ENCODE measurements at regions not wholly inside any gene's neighbourhood (a gene's known extent, or its start where the extent isn't known, plus 50 kb on each side); places are given as distances from the start of the nearest gene placed in this dataset.

GRCh38 chr6:30009113-30009512, 52.0 kb upstream of the POLR1H start:
- H3K4me2 ChIP-seq (ENCODE audit: control insufficient read depth, insufficient read depth), result no peak overlapping the region
- RAD21 ChIA-PET (ENCODE audit: unreplicated experiment), result no interaction called here
- no peaks in the 10 kb centered on the region for H3K9me3 ChIP-seq (replicated peaks; ENCODE audit: control insufficient read depth, insufficient read depth, low read length)
- DNase-seq (ENCODE audit: low read depth, low spot score) (no peak), ATAC-seq (no peak), FAIRE-seq (no peak)
- no peak overlapping the region for H3K4me3 ChIP-seq
- POLR2A ChIA-PET, result no interaction called here
- BruUV-seq (replicated peaks), result no TSS peak
- no peaks in the 10 kb centered on the region for H3K4me1 ChIP-seq (ENCODE audit: control insufficient read depth, insufficient read depth, low read length)
- in situ Hi-C loops (cut with MboI), result loop anchor here (5.0 kb wide), 1 partner anchor 162 kb away; no protein-coding TSS in a partner anchor
- no peak for TF ChIP-seq POLR2A (IDR thresholded peaks at IDR 0.05; ENCODE audit: low read depth, low read length)
- no peak for TF ChIP-seq STAT3 (IDR thresholded peaks at IDR 0.05; ENCODE audit: low read depth, low read length)
- no peak for TF ChIP-seq STAT1 (conservative IDR thresholded peaks at IDR 0.05)
- no peak for TF ChIP-seq CREM (IDR thresholded peaks at IDR 0.05; ENCODE audit: low read depth)
- TF ChIP-seq TARDBP (IDR thresholded peaks at IDR 0.05; ENCODE audit: borderline replicate concordance), result no peak
- no peak for TF ChIP-seq TBL1XR1 (IDR thresholded peaks at IDR 0.05; ENCODE audit: low read depth, low read length)
- TF ChIP-seq TCF3 (IDR thresholded peaks at IDR 0.05; ENCODE audit: borderline replicate concordance, insufficient read depth, low read depth, low read length), result no peak
- no peak for TF ChIP-seq ATF2 (IDR thresholded peaks at IDR 0.05; ENCODE audit: low read length)
- no peak for TF ChIP-seq ZNF384 (IDR thresholded peaks at IDR 0.05; ENCODE audit: borderline replicate concordance, low read depth, low read length)
- no peak for TF ChIP-seq BRCA1 (IDR thresholded peaks at IDR 0.05; ENCODE audit: low read depth, low read length)
- no peak for TF ChIP-seq CHD4 (IDR thresholded peaks at IDR 0.05)
- TF ChIP-seq RAD51 (IDR thresholded peaks at IDR 0.05), result no peak
- no peak for TF ChIP-seq FOXK2 (IDR thresholded peaks at IDR 0.05)
- no peak for TF ChIP-seq CBFB (IDR thresholded peaks at IDR 0.05; ENCODE audit: low read depth)
- TF ChIP-seq EGR1 (IDR thresholded peaks at IDR 0.05; ENCODE audit: borderline replicate concordance in 1 of 2, low read depth in 2 of 2, low read length in 2 of 2), result no peak
- no peak for TF ChIP-seq KDM1A (IDR thresholded peaks at IDR 0.05; ENCODE audit: borderline replicate concordance)
- no peak for TF ChIP-seq IRF4 (IDR thresholded peaks at IDR 0.05; ENCODE audit: low read depth, low read length)
- no peak for TF ChIP-seq MEF2B (IDR thresholded peaks at IDR 0.05; ENCODE audit: partially characterized antibody, poor library complexity, severe bottlenecking)
- no peaks in the 10 kb centered on the region; a peak in 1 of 4 replicates for H3K36me3 ChIP-seq (ENCODE audit: control insufficient read depth in 2 of 2, insufficient read depth in 2 of 2, low read length in 1 of 2)
- no peak overlapping the region for H2AFZ ChIP-seq (ENCODE audit: control insufficient read depth, low read depth, low read length)
- CTCF ChIA-PET, result interaction anchor here (1.1 to 2.0 kb wide), 3 partner anchors 33 to 161 kb away, joined by 3 to 5 read pairs (median 5); no protein-coding TSS in a partner anchor
- intact Hi-C loops (cut with micrococcal nuclease; ENCODE audit: unreplicated experiment), result no loop called here
- H3K27me3 ChIP-seq (replicated peaks in 1 of 2; ENCODE audit: control insufficient read depth in 2 of 2, insufficient read depth in 2 of 2, low read length in 1 of 2), result peaks cover 2 to 10% of the 10 kb centered on the region in 2 experiments; a peak in 3 of 4 replicates
- H4K20me1 ChIP-seq (ENCODE audit: control insufficient read depth, insufficient read depth), result no peaks in the 10 kb centered on the region
- H3K9ac ChIP-seq (ENCODE audit: control insufficient read depth, insufficient read depth, low read length), result no peak overlapping the region
- H3K27ac ChIP-seq (ENCODE audit: control insufficient read depth, insufficient read depth), result no peak overlapping the region
- H3K79me2 ChIP-seq (ENCODE audit: control insufficient read depth, insufficient read depth, low read length), result no peaks in the 10 kb centered on the region
- WGBS (ENCODE audit: insufficient coverage, insufficient replicate concordance, low lambda C conversion rate, missing lambda C conversion rate), result 84% methylated on average over 3 of the region's 3 CpGs
- SMC1A ChIA-PET (ENCODE audit: uncharacterized antibody, unreplicated experiment), result interaction anchor here (1.2 kb wide), 1 partner anchor 161 kb away, joined by 3 read pairs; no protein-coding TSS in a partner anchor

All from GM12878 (cell line).